ENCODE measurements at regions not wholly inside any gene's neighbourhood (a gene's known extent, or its start where the extent isn't known, plus 50 kb on each side); places are given as distances from the start of the nearest gene placed in this dataset.

DNA sequence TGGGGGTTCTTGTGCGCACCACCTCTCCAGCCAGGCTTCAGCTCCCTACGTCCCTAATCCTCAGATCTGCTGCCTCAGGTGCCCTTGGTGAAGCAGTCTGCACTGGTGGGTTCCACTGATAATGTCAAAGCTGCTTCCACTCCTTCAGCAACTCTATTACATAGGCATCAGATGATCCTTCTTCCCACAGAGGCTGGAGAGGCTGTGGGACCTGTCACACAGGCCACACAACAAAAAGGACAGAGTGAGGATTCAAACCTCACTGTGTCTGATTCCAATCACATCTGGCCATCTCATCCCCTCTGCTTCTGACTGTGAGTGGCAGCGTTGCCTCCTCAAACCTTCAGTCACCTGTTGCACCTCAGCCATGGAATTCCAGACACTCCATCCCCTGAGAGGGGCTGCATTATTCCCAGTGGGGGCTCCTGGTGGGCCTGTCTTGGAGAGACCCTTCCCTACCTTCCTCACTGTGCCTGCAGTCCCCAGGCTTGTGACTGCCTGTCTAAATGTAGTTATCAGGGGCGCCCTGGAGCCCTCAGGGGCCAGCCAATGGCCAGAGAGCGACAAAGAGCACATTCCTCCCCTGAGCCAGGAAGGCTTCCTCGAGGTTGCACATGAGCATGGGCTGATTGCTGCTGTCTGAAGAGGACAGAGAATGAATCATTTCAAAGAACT lies 211.4 kb upstream of the ECI2 start:
- TF ChIP-seq CTCF (IDR thresholded peaks at IDR 0.05) (no peak), POLR2A (IDR thresholded peaks at IDR 0.05) (no peak)

Measured in adrenal gland (tissue), 5 donors.